Neuronal stem cell (in vitro differentiated cells): ENCODE measurements at regions not wholly inside any gene's neighbourhood (a gene's known extent, or its start where the extent isn't known, plus 50 kb on each side); places are given as distances from the start of the nearest gene placed in this dataset.

Experiments used
- DNase-seq: peaks from one replicate; pipeline ENCODE4 v3.0.0-alpha.2; 2013; ENCODE audit warnings: low spot score
- H2AFZ ChIP-seq: one replicate; pipeline ENCODE4 v1.6.1; 2013; ENCODE audit warnings: mild to moderate bottlenecking, low read length, inconsistent platforms
- H2AK5ac ChIP-seq: 2 replicates; pipeline ENCODE4 v1.6.1; 2013; ENCODE audit warnings: low read depth, mild to moderate bottlenecking, inconsistent platforms, low read length, moderate library complexity, mixed read lengths
- H2BK120ac ChIP-seq: 2 replicates; pipeline ENCODE4 v1.6.1; 2013; ENCODE audit warnings: low read depth, mild to moderate bottlenecking, inconsistent platforms, low read length, moderate library complexity, mixed read lengths
- H2BK12ac ChIP-seq: one replicate; pipeline ENCODE4 v1.6.1; 2013; ENCODE audit warnings: low read length, inconsistent platforms
- H2BK15ac ChIP-seq: 2 replicates; pipeline ENCODE4 v1.6.1; 2013; ENCODE audit warnings: mild to moderate bottlenecking, low read length, inconsistent platforms, mixed read lengths
- H2BK5ac ChIP-seq: one replicate; pipeline ENCODE4 v1.6.1; 2013; ENCODE audit warnings: inconsistent platforms, mild to moderate bottlenecking, low read length, moderate library complexity
- H3K14ac ChIP-seq: one replicate; pipeline ENCODE4 v1.6.1; 2013; ENCODE audit warnings: low read length, inconsistent platforms
- H3K18ac ChIP-seq: 2 replicates; pipeline ENCODE4 v1.6.1; 2013; ENCODE audit warnings: low read length, inconsistent platforms
- H3K23ac ChIP-seq: 2 replicates; pipeline ENCODE4 v1.6.1; 2013; ENCODE audit warnings: low read depth, mild to moderate bottlenecking, mixed read lengths, low read length, inconsistent platforms; ENCODE audit not compliant: poor library complexity
- H3K27ac ChIP-seq: replicated peaks from 3 replicates; pipeline ENCODE4 v1.5.1; 2013; ENCODE audit warnings: low read length, inconsistent platforms
- H3K27me3 ChIP-seq, 3 experiments: 2 replicates each; pipeline ENCODE4 v1.6.1; 2013; ENCODE audit warnings: low read length in 3 of 3, mild to moderate bottlenecking in 2 of 3, inconsistent platforms in 1 of 3, low read depth in 1 of 3, mixed read lengths in 1 of 3, moderate library complexity in 1 of 3; ENCODE audit not compliant: control insufficient read depth in 3 of 3, insufficient read depth in 3 of 3
- H3K36me3 ChIP-seq, 2 donors: replicated peaks in 1 of 2; 2 replicates each; pipeline ENCODE4 v1.6.1; 2013; ENCODE audit warnings: low read length in 2 of 2; ENCODE audit not compliant: control insufficient read depth in 2 of 2, insufficient read depth in 2 of 2
- H3K4ac ChIP-seq: 2 replicates; pipeline ENCODE4 v1.6.1; 2013; ENCODE audit warnings: inconsistent platforms, mild to moderate bottlenecking, low read length, moderate library complexity
- H3K4me1 ChIP-seq, 2 donors: 1 replicate in 1 of 2; 2 replicates in 1 of 2; pipeline ENCODE4 v1.6.1; 2013; ENCODE audit warnings: low read length in 2 of 2, low read depth in 1 of 2; ENCODE audit not compliant: control insufficient read depth in 2 of 2, insufficient read depth in 1 of 2
- H3K4me2 ChIP-seq: one replicate; pipeline ENCODE4 v1.6.1; 2013; ENCODE audit warnings: mild to moderate bottlenecking, low read length, inconsistent platforms; ENCODE audit not compliant: insufficient read depth, poor library complexity, severe bottlenecking
- H3K4me3 ChIP-seq, 2 donors: 2 replicates each; pipeline ENCODE4 v1.5.1; 2013; ENCODE audit warnings: low read length in 2 of 2, mild to moderate bottlenecking in 2 of 2, inconsistent platforms in 1 of 2, moderate library complexity in 1 of 2
- H3K79me1 ChIP-seq: one replicate; pipeline ENCODE4 v1.6.1; 2013; ENCODE audit warnings: low read depth, mild to moderate bottlenecking, inconsistent platforms, low read length, moderate library complexity
- H3K9ac ChIP-seq: one replicate; pipeline ENCODE4 v1.6.1; 2013; ENCODE audit warnings: mild to moderate bottlenecking, low read depth, low read length, inconsistent platforms; ENCODE audit not compliant: poor library complexity
- H3K9me3 ChIP-seq, 2 donors: replicated peaks in 1 of 2; 2 replicates each; pipeline versions ENCODE3 to v1.6.1; 2013; ENCODE audit warnings: low read length in 2 of 2, mild to moderate bottlenecking in 2 of 2, inconsistent platforms in 1 of 2, low read depth in 1 of 2, mixed read lengths in 1 of 2, moderate library complexity in 1 of 2; ENCODE audit not compliant: control insufficient read depth in 2 of 2, insufficient read depth in 1 of 2
- H4K8ac ChIP-seq: one replicate; pipeline ENCODE4 v1.6.1; 2013; ENCODE audit warnings: low read depth, mild to moderate bottlenecking, inconsistent platforms, low read length, moderate library complexity
- H4K91ac ChIP-seq: one replicate; pipeline ENCODE4 v1.6.1; 2013; ENCODE audit warnings: low read length, low read depth, mild to moderate bottlenecking, inconsistent platforms; ENCODE audit not compliant: poor library complexity
- WGBS, 2 donors: extraction: QIAGEN DNeasy Blood & Tissue Kit; methylation state at CpG; one replicate each; pipeline ENCODE4 v1.1.7; 2013; ENCODE audit warnings: missing lambda C conversion rate in 2 of 2, mixed read lengths in 1 of 2; ENCODE audit not compliant: insufficient read length in 2 of 2, insufficient replicate concordance in 1 of 2; ENCODE audit errors: extremely low coverage in 2 of 2; 5-methylcytosine and 5-hydroxymethylcytosine counted together

DNA sequence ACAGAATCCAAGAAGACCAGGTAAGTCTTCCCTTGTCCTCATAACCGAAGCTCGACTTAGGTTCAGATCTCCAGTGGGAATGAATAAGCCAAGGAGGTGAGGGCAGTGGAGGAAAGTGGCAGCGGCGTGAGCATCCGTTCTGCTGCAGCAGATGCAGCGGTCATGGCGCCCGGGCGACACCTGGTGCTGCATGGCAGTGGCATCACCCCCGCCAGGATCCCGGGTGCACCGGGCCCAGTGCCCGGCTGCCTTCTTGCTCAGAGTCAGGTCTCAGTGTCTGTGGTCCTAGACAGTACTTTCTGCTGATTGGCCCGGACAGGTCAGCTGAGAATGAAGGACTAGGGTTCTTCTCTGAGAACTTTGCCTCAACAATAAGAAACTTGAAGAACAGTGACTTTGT lies 83.4 kb upstream of the SORBS2 start:
- Histone ChIP-seq H3K4ac (no peak overlapping the region), H2AFZ (no peak overlapping the region), H3K79me1 (no peaks in the 10 kb centered on the region), H4K91ac (no peak overlapping the region), H3K23ac (no peak overlapping the region), H3K4me2 (no peak overlapping the region), H3K18ac (no peak overlapping the region), H2BK12ac (no peak overlapping the region), H2BK5ac (no peak overlapping the region), H3K4me3 (no peak overlapping the region), H2BK15ac (no peak overlapping the region), H2BK120ac (no peak overlapping the region), H3K36me3 (no peaks in the 10 kb centered on the region), H3K27ac (no peak overlapping the region), H4K8ac (no peak overlapping the region), H3K14ac (no peak overlapping the region), H3K9me3 (peaks cover 7% of the 10 kb centered on the region in 2 donors), H3K9ac (no peak overlapping the region), H3K4me1 (peaks cover 0 to 2% of the 10 kb centered on the region in 2 donors), H3K27me3 (no peaks in the 10 kb centered on the region), H2AK5ac (no peak overlapping the region)
- no peak for DNase-seq
- WGBS, 2 donors = no CpG with 5 or more reads among the region's 14 CpGs

DNA sequence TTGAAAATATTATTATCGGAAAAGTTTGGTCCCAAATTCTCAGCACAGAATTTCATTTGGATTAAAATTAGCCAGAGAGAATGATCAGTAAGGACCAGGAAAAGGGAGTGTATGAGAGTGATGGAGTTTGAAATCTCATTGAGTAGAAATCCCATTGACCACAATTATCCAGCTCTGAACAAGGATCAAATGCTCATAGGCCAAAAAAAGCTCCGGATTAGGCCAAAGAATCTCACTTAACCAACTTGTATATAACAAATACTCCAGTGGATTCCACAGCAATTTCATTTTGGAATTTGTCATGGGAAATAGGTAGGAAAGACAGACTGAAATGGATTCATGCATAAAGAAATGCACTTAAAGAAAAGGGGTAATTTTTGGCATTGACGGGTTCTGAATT lies 83.9 kb upstream of the SORBS2 start:
- Histone ChIP-seq H3K9ac (no peak overlapping the region), H2AK5ac (no peak overlapping the region), H4K8ac (no peak overlapping the region), H3K27me3 (no peaks in the 10 kb centered on the region), H2BK12ac (no peak overlapping the region), H3K23ac (no peak overlapping the region), H3K27ac (no peak overlapping the region), H3K4me3 (no peak overlapping the region), H4K91ac (no peak overlapping the region), H3K18ac (no peak overlapping the region), H3K36me3 (no peaks in the 10 kb centered on the region), H2BK5ac (no peak overlapping the region), H3K79me1 (no peaks in the 10 kb centered on the region), H3K4ac (no peak overlapping the region), H3K4me1 (peaks cover 0 to 2% of the 10 kb centered on the region in 2 donors), H3K4me2 (no peak overlapping the region), H2BK15ac (no peak overlapping the region), H3K9me3 (peaks cover 7% of the 10 kb centered on the region in 2 donors), H3K14ac (no peak overlapping the region), H2AFZ (no peak overlapping the region), H2BK120ac (no peak overlapping the region)
- WGBS, 2 donors = no CpG with 5 or more reads among the region's 3 CpGs
- DNase-seq = no peak

DNA sequence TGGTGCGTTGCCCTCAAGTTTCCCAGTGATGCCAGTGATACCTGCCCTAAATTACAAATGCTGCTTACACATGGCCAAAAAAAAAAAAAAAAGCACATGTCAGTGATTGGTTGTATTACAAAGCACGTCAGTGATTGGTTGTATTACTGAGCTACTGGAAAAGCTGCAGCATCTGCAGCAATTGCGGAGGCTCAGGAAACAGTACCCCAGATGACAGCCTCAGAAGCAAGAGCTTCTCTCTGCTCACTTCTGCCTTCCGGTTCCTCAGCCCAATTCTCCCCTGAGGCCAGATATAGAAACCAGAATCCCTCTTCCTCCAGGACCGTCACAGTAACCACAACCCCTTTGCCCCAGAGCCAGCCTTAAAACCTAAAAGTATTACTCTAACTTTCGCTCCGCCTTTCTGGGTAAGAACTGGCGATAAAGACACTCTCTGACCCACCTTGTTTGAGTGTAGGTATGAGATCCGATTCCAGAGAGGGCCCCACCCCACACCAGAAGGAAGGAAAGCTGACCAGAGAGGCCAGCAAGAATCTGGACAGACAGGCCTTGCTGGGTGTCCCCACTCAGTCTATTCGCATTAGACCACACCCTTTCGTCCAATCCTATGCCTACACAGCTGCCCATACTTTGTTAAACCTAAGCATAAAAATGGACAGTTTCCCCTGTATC lies 85.0 kb upstream of the SORBS2 start:
- Histone ChIP-seq H2BK5ac (no peak overlapping the region), H2AFZ (no peak overlapping the region), H2AK5ac (no peak overlapping the region), H3K4me1 (peaks cover 0 to 2% of the 10 kb centered on the region in 2 donors), H3K9ac (no peak overlapping the region), H2BK12ac (no peak overlapping the region), H3K4me3 (no peak overlapping the region), H3K23ac (no peak overlapping the region), H3K27me3 (no peaks in the 10 kb centered on the region), H3K18ac (peak overlapping the region; percentile 17), H2BK15ac (no peak overlapping the region), H2BK120ac (no peak overlapping the region), H3K79me1 (no peaks in the 10 kb centered on the region), H3K14ac (no peak overlapping the region), H3K27ac (no peak overlapping the region), H4K91ac (no peak overlapping the region), H3K9me3 (peaks cover 7% of the 10 kb centered on the region in 2 donors), H3K4me2 (no peak overlapping the region), H3K36me3 (no peaks in the 10 kb centered on the region), H4K8ac (no peak overlapping the region), H3K4ac (no peak overlapping the region)
- DNase-seq = no peak
- WGBS, 2 donors = no CpG with 5 or more reads among the region's 11 CpGs

DNA sequence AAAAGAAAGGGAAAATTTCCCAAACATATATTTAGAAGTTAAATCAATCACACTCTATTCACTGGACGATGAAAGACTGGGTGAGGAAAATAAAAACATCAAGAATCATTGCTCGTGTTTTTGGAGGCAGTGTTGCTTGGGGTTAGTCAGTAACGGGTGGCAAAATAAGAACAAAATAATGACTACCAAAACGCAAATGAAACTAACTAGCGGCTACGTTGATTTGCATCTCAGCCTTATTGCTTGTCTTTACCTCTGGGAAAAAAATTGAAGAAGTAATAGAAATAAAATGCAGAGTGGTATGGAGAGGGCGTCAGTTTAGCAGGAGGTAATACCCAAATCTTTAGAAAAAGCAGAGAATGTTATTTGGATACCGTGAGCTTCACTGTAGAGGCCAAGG lies 86.4 kb upstream of the SORBS2 start:
- Histone ChIP-seq H3K23ac (no peak overlapping the region), H3K9ac (no peak overlapping the region), H3K36me3 (no peaks in the 10 kb centered on the region), H3K18ac (no peak overlapping the region), H3K79me1 (no peaks in the 10 kb centered on the region), H3K4me1 (peaks cover 0 to 2% of the 10 kb centered on the region in 2 donors), H2BK120ac (no peak overlapping the region), H3K27ac (no peak overlapping the region), H3K9me3 (peaks cover 4% of the 10 kb centered on the region in 2 donors), H3K4me2 (no peak overlapping the region), H3K4ac (no peak overlapping the region), H4K91ac (no peak overlapping the region), H3K4me3 (no peak overlapping the region), H2AK5ac (no peak overlapping the region), H4K8ac (no peak overlapping the region), H3K14ac (no peak overlapping the region), H2BK12ac (no peak overlapping the region), H2BK15ac (no peak overlapping the region), H2AFZ (no peak overlapping the region), H2BK5ac (no peak overlapping the region), H3K27me3 (no peaks in the 10 kb centered on the region)
- no peak for DNase-seq
- no CpG with 5 or more reads among the region's 8 CpGs for WGBS, 2 donors
